T-helper 1 cell treated with Interleukin-12 subunit alpha and Interleukin-12 subunit beta and Interleukin-4 antibody, amounts not matched to agents 30 μg/mL and 1 μg/mL, for 36 hours (primary cell): ENCODE measurements at regions not wholly inside any gene's neighbourhood (a gene's known extent, or its start where the extent isn't known, plus 50 kb on each side); places are given as distances from the start of the nearest gene placed in this dataset.

ENCODE experiments used
- H3K27ac Mint-ChIP-seq: one replicate; pipeline ENCODE4 v1.8.0; 2021; ENCODE audit warnings: mild to moderate bottlenecking, mixed read lengths
- H3K27me3 Mint-ChIP-seq: one replicate; pipeline ENCODE4 v1.8.0; 2021; ENCODE audit warnings: low read depth, mixed read lengths
- H3K36me3 Mint-ChIP-seq: one replicate; pipeline ENCODE4 v1.8.0; 2021; ENCODE audit warnings: low read depth, mixed read lengths
- H3K4me1 Mint-ChIP-seq: one replicate; pipeline ENCODE4 v1.8.0; 2021; ENCODE audit warnings: low read depth, mixed read lengths
- H3K4me3 Mint-ChIP-seq: one replicate; pipeline ENCODE4 v1.8.0; 2021; ENCODE audit warnings: mild to moderate bottlenecking, moderate library complexity, mixed read lengths
- H3K9me3 Mint-ChIP-seq: one replicate; pipeline ENCODE4 v1.8.0; 2021; ENCODE audit warnings: mixed read lengths

DNA sequence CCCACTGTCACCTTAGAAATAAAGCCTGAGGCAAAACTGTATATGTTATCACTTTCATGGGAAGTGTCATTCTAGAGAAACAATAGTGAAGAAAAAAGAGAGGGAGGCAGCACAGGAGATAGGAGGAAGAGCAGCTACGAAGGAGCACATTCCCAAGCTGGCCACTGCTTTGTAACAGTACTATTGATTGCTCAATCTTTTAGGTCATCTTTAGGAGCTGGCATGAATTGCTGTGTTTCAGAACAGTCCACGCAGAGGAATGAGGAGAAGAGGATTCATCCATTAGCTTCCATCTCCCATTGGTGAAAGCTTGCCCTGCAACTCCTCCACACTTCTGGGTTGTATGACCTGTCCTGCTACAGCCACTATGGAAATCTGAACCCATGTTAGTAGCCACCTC lies 372.5 kb upstream of the DDHD1 start:
- Mint-ChIP-seq H3K27ac (no peak overlapping the region), H3K36me3 (no peaks in the 10 kb centered on the region), H3K4me3 (no peak overlapping the region), H3K27me3 (no peaks in the 10 kb centered on the region), H3K9me3 (peaks cover 6% of the 10 kb centered on the region), H3K4me1 (no peaks in the 10 kb centered on the region)

DNA sequence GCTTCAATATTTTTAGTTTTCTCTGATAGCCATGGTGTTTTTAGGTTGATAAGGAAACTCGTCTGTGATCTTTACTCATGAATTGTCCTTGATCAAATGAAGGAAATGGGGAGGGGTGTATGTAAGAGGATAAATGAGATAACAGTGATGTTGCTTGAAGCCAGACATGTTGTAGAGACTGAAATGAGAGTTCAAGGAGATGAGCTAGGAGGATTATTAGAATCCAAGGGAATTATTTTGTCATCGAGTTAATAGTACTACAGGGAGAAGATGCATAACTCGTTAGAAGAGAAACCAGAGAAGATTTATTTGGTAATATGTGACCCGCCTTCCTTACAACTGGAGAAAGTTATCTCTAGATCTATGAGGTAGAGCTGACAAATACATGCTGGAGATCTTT lies 371.3 kb upstream of the DDHD1 start:
- no peaks in the 10 kb centered on the region for H3K36me3 Mint-ChIP-seq
- peaks cover 6% of the 10 kb centered on the region for H3K9me3 Mint-ChIP-seq
- H3K4me1 Mint-ChIP-seq = no peaks in the 10 kb centered on the region
- no peaks in the 10 kb centered on the region for H3K27me3 Mint-ChIP-seq
- H3K4me3 Mint-ChIP-seq = no peak overlapping the region
- no peak overlapping the region for H3K27ac Mint-ChIP-seq

DNA sequence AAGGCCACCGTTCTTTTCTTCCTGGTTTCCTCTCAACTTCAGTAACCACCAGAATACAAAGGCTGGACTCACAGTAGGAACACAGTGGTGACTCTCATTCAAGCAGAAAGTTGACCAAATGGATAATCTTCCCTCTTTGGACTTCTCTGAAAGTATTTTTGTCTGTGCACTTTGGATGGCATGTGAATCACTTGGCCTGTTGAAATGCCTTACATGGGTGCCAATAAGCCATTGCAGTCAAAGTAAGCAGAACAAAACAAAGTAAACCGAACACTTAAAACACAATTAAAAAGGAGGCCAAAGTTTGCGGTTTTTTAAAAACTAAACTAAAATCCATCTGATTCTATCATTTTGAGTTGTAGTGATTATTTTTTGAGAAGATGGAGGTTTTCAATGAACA lies 370.1 kb upstream of the DDHD1 start:
- H3K36me3 Mint-ChIP-seq = no peaks in the 10 kb centered on the region
- no peak overlapping the region for H3K27ac Mint-ChIP-seq
- H3K4me3 Mint-ChIP-seq = no peak overlapping the region
- H3K9me3 Mint-ChIP-seq = peaks cover 6% of the 10 kb centered on the region
- H3K4me1 Mint-ChIP-seq = no peaks in the 10 kb centered on the region
- H3K27me3 Mint-ChIP-seq = no peaks in the 10 kb centered on the region

DNA sequence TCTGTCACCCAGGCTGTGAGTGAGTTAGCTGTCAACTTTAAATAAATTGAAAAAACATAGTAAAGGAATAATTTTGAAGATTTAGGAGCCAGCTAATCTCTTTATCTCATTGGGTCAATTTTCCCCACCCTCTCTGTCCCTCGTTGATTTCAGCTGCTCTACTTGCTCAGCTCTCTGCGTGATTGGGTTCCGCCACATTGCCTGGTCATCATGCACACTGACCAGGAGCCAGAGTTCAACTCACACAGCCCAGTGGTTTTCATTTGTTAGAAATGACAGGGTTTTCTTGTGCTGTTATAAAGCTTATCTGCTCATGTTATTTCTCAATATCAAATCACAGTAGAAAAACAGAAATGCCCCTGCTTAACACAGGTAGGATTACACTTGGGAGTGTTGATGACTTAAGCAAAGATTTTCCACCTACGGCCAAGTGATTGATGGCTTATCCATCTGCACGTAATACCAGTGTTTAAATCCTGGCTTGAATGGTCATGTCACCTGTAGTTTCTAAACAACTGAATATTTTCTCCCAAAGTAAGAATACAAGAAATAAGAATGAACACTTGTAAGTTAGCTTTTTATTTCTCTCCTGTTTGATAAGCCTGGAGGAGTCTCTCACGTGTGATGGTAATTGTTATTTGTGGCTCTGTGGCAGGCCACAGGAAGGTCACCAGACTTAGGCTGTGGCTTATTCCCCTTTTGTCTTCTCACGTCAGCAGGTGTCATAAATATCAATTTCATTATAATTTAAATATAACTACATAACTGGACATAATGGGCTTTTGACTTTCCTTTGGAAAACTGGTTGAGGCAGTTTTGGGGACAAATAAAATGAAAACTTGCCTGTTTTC lies 367.2 kb upstream of the DDHD1 start:
- Mint-ChIP-seq H3K27ac (no peak overlapping the region), H3K4me1 (no peaks in the 10 kb centered on the region), H3K4me3 (no peak overlapping the region), H3K9me3 (peaks cover 6% of the 10 kb centered on the region), H3K36me3 (no peaks in the 10 kb centered on the region), H3K27me3 (no peaks in the 10 kb centered on the region)

DNA sequence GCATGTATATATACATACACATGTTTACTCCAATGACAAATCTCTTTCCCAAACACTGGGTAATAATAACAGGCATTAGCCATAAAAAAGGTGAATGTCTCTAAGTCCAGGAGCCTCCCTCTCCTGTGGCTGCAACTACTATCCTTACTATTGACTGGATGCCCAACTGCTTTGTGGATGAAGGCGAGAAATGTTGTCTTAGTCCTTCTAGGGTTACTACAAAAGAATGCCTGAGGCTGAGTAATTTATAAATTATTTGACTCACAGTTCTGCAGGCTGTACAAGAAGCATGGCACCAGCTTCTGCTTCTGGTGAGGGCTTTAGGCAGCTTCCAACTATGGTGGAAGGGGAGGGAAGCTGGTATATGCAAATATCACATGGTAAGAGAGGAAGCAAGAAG lies 366.0 kb upstream of the DDHD1 start:
- Mint-ChIP-seq H3K36me3 (no peaks in the 10 kb centered on the region), H3K4me3 (no peak overlapping the region), H3K27me3 (no peaks in the 10 kb centered on the region), H3K4me1 (no peaks in the 10 kb centered on the region), H3K9me3 (peaks cover 6% of the 10 kb centered on the region), H3K27ac (no peak overlapping the region)

DNA sequence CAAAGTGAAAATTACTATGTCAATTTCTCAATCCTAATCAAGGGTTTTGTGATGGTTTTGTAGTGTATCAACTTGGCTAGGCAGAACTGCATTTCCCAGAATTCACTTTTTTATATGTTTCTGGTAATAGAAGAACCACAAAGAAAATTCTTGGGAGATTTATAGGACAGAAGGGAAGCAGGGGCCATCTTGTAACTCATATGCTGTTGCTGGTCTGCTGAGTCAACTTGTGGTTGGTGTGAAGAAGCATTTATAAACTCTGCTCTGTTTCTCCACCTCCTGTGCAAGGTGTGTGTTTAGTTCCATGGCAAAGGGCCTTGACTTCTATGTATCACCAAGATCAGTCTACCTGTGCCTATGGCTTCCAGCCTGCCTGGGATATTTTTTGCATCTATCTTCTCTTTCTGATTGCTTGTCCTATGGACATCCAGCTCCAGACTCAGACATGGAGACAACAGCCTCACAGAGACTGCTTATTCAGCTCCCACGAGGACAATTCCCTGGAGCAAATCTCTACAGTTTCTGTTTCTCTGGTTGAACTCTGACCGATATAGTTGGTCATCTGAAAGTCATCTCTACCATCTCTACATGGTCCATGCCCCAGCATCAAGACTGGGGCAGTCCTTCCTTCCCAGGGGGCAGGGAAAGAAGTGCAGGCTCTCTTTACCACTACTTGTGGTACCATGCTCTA lies 364.3 kb upstream of the DDHD1 start:
- Mint-ChIP-seq H3K4me1 (no peaks in the 10 kb centered on the region), H3K36me3 (no peaks in the 10 kb centered on the region), H3K4me3 (no peak overlapping the region), H3K27ac (no peak overlapping the region), H3K9me3 (peaks cover 5% of the 10 kb centered on the region), H3K27me3 (no peaks in the 10 kb centered on the region)

DNA sequence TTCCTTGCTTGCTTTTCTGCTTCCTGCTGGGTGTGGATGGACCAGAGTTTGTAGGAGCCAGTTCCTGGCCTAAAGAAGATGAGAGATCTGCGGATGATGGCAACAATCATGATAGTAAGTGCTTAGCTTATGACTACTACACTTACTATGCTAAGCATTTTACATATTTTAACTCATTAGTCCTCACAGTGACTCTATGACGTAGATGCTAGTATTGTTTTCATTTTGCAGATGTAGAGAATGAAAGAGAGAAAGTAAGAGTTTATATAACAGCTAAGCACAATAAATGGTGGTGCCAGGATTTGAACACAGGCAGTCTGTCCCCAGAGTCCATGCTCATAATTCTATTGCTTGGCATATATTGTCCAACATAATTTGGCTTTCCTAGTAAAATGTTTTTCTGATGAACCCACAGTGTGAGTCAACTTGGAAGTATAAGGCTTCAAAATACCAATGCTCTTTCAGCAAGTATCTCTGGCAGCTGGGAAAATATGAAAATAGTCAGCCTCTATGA lies 363.2 kb upstream of the DDHD1 start:
- Mint-ChIP-seq H3K27me3 (no peaks in the 10 kb centered on the region), H3K4me1 (no peaks in the 10 kb centered on the region), H3K36me3 (no peaks in the 10 kb centered on the region), H3K4me3 (no peak overlapping the region), H3K9me3 (no peaks in the 10 kb centered on the region), H3K27ac (no peak overlapping the region)

DNA sequence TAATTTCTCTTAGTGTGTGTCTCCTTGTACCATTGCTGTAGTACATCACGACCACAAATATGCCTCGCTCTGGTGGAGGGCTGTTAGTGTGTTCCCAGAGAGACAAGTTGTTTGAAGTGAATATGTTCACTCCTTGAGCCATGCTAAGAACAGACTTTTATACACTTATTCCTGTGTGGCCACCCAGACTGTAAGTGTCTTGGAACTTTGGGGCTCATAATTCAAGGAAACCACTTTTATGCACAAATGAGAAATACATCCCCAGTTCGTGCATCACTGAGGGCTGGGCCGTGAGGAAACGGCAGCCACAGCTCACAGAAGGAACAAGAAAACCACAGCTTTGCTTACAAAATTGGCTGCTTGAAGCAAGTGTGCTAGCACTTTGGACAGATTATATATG lies 362.2 kb upstream of the DDHD1 start:
- Mint-ChIP-seq H3K27me3 (no peaks in the 10 kb centered on the region), H3K4me1 (no peaks in the 10 kb centered on the region), H3K4me3 (no peak overlapping the region), H3K27ac (no peak overlapping the region), H3K36me3 (no peaks in the 10 kb centered on the region), H3K9me3 (no peaks in the 10 kb centered on the region)

DNA sequence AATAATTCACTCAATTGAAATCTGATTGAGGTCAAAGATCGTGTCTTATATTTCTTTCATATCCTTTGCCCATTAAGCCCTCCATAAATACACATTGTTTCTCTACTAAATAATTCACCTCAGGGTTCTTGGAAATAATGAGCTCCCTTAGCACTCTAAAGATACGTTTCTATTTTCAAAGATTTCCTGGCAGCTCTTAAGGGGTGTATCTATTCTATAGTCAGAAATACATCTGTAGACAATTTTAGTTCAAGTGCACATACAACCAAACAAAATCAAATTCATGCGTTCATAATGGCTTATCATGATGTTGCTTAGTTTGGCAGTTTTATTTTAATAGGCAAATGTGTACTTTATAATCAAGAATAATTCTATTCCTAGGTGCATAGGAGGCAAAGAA lies 361.1 kb upstream of the DDHD1 start:
- no peak overlapping the region for H3K27ac Mint-ChIP-seq
- H3K4me1 Mint-ChIP-seq = no peaks in the 10 kb centered on the region
- H3K27me3 Mint-ChIP-seq = no peaks in the 10 kb centered on the region
- no peaks in the 10 kb centered on the region for H3K36me3 Mint-ChIP-seq
- no peak overlapping the region for H3K4me3 Mint-ChIP-seq
- H3K9me3 Mint-ChIP-seq = no peaks in the 10 kb centered on the region

DNA sequence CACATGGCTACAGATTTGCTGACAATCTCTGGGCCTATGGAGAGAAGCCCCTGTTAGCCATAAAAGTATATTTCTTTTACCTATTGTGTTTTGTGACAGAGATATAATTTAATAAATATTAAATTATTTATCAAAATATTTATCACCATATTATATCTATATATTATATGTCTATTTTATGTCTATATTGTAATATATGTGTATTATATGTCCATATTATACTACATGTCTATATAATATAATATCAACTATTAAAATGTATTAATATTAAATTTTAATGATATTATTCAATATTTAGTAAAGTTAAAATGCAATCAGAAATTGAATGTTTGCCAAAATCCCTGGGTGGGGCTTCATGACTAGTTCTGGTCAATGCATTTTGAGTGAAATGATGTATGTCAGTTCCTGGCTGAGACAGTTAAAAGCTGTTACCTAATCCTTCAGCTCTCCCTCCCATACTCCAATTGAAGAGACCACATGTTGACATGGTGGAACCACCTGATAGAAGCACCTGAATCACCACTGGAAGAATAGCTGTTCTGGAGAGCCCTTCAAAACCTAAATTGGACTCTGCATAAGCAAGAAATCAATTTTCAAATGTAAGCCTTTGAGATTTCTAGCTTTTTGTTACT lies 357.3 kb upstream of the DDHD1 start:
- H3K27me3 Mint-ChIP-seq = no peaks in the 10 kb centered on the region
- no peaks in the 10 kb centered on the region for H3K4me1 Mint-ChIP-seq
- H3K27ac Mint-ChIP-seq = no peak overlapping the region
- H3K9me3 Mint-ChIP-seq = no peaks in the 10 kb centered on the region
- no peaks in the 10 kb centered on the region for H3K36me3 Mint-ChIP-seq
- no peak overlapping the region for H3K4me3 Mint-ChIP-seq

DNA sequence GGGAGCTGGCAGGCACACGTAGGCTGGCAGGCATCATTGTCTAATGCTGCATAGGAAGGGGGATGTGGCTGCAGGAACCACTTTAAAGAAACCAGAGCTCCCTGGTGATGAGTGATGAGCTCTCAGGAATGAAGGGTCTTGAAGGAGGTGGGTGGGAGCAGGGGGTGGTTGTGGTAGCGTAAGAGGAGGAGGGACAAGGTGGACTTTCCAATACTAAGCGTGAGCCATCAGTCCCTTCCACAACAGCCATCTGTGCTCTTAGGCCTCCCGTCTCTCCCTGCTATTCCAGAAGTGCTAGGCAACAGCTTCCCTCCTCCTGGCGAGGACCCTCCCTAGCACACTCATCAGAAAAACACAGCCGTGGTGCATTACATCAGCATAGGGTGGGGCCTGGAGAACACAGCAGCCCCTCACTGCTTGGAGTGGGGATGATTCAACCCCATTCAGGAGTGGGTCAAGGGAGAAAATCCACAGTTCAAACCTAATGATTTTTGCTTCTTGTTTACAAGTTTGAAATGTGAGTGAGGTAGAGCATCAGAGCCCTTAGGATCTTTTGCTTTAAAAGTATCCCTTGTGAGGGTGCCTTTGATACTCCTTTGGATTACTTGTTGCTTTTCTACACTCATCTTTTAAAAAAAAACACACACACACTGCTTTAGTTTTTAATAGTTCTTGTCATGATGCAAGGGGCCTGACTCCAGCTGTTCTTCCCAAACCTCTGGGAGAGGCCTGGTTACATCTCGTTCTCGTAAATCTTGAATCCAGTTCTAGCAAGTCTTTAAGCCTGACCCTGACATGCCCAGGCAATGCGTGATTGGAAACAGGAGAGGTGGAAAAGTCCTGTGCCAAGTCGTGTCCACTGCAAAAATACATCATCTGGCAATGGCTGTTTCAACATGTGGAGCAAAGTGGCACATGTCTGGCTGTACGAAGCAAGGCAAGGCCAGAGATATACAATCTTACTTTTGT lies 356.4 kb upstream of the DDHD1 start:
- no peaks in the 10 kb centered on the region for H3K36me3 Mint-ChIP-seq
- H3K4me3 Mint-ChIP-seq = no peak overlapping the region
- no peak overlapping the region for H3K27ac Mint-ChIP-seq
- no peaks in the 10 kb centered on the region for H3K27me3 Mint-ChIP-seq
- H3K4me1 Mint-ChIP-seq = no peaks in the 10 kb centered on the region
- peaks cover 4% of the 10 kb centered on the region for H3K9me3 Mint-ChIP-seq

DNA sequence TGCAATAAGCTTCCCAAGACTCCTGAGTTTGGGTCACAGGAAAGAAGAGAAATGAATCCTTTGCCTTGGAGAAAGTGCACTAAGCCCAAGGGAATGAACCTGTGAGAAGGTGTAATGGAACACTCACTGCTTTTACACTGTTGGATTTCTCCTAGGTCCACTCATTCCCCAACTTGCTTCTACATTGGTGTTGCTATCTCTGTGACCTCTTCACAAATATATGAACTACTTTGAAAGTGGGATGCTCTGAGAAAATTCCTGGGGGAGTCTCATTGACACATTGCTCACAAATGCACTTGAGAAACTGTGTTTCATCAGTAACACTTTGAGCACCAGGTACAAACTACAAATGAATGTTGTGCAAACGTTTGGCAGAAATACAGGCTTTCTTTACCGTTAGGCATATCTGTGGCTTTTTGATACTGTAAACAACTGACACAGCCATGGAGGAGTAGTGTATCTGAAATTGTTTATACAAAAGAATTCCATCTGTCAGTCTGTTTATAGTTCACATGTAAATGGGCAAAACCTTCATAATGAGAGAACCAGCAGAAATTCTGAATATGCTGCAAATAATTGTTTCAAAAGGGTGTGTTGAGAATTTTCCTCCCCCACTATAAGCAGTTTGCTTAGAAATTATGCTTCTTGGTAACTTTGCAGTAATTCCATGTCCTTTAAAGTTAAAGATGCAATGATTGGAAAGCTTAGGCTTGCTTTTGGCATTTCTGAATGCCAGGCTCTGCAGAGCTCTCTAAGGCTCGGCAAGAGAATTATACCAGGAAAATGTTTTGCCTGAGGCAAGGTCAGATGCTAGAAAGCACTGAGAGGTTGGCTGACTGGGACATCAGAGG lies 348.5 kb upstream of the DDHD1 start:
- Mint-ChIP-seq H3K27me3 (no peaks in the 10 kb centered on the region), H3K27ac (no peak overlapping the region), H3K4me1 (no peaks in the 10 kb centered on the region), H3K36me3 (no peaks in the 10 kb centered on the region), H3K9me3 (peaks cover 31% of the 10 kb centered on the region), H3K4me3 (no peak overlapping the region)

DNA sequence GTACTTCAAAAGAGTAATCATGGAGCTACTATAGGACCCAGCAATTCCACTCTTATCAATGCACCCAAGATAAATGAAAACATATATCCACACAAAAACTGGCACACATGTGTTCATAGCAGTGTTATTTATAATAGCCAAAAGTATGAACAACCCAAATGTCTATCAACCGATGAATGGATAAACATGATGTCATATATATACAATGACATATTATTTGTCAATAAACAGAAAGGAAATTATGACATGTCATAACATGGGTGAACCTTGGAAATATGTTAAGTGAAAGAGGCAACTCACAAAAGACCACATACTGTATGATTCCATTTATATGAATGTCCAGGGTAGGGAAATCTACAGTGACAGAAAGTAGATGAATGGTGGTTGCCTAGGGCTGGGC lies 347.1 kb upstream of the DDHD1 start:
- Mint-ChIP-seq H3K9me3 (peaks cover 31% of the 10 kb centered on the region), H3K27me3 (no peaks in the 10 kb centered on the region), H3K36me3 (no peaks in the 10 kb centered on the region), H3K27ac (no peak overlapping the region), H3K4me1 (no peaks in the 10 kb centered on the region), H3K4me3 (no peak overlapping the region)
